D721Med (cell line): ENCODE measurements at regions not wholly inside any gene's neighbourhood (a gene's known extent, or its start where the extent isn't known, plus 50 kb on each side); places are given as distances from the start of the nearest gene placed in this dataset.

Experiments used
- DNase-seq: peaks from one replicate; pipeline ENCODE4 v3.0.0; 2011; ENCODE audit warnings: low spot score; ENCODE audit not compliant: insufficient read length
- FAIRE-seq: peaks from 2 replicates; lab custom pipeline; 2011; peaks lifted over from hg19 to GRCh38; lab: Jason Lieb, UNC
- TF ChIP-seq, protein P1 (sequence below): IDR thresholded peaks from 2 replicates; pipeline ENCODE4 v1.5.1; 2012; ENCODE audit warnings: mild to moderate bottlenecking, control low read depth; ENCODE audit not compliant: insufficient read depth; ENCODE audit errors: missing control alignments

DNA sequence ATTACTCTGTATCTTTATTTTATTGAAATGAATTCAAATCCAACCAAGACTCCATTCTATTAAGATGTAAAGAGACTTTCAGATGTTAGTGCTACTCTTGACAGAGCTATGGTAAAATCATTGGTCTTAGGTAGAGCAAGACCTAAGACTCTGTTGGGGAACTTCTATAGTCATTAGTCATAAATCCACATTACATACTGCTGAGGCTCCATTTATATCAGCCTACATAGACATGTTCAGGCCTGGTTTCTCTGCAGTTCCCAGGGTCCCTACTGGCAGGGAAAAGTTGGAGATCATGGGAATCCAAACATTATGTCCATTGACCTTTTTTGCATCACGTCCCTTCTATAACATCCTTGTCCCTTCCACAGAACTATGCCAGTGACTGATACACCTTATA, 580.4 kb upstream of the ZEB2 start:
- FAIRE-seq, result no peak
- DNase-seq, result no peak
- TF ChIP-seq, protein P1, sequence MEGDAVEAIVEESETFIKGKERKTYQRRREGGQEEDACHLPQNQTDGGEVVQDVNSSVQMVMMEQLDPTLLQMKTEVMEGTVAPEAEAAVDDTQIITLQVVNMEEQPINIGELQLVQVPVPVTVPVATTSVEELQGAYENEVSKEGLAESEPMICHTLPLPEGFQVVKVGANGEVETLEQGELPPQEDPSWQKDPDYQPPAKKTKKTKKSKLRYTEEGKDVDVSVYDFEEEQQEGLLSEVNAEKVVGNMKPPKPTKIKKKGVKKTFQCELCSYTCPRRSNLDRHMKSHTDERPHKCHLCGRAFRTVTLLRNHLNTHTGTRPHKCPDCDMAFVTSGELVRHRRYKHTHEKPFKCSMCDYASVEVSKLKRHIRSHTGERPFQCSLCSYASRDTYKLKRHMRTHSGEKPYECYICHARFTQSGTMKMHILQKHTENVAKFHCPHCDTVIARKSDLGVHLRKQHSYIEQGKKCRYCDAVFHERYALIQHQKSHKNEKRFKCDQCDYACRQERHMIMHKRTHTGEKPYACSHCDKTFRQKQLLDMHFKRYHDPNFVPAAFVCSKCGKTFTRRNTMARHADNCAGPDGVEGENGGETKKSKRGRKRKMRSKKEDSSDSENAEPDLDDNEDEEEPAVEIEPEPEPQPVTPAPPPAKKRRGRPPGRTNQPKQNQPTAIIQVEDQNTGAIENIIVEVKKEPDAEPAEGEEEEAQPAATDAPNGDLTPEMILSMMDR, result no peak

DNA sequence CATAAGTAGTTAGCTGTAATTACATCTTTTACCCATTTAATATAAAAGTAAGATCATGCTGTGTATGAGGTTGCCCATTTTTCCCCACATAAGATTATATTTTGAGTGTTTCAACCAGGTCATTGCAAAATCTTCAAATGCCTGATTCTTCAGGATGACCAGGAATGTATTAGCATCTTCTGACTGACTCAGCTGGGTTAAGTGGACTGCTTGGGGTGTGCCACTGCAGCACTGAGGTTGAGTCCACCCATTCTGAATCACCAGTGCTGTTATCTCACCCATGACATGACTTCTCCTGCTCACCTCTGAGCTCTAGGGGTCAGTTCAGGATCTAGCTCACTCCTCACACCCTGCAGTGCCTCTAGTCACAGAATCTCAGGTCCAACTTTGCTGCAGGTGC, 576.7 kb upstream of the ZEB2 start:
- DNase-seq, result no peak
- FAIRE-seq, result no peak
- TF ChIP-seq, protein P1, result no peak

- DNase-seq, result no peak
- TF ChIP-seq, protein P1, result no peak
- FAIRE-seq, result no peak
Measured at GRCh38 chr2:145095641-145096435, 575.9 kb upstream of the ZEB2 start.

- no peak for FAIRE-seq
- DNase-seq, result no peak
- TF ChIP-seq, protein P1, result no peak
Measured at GRCh38 chr2:145094370-145094769, 574.5 kb upstream of the ZEB2 start.

DNA sequence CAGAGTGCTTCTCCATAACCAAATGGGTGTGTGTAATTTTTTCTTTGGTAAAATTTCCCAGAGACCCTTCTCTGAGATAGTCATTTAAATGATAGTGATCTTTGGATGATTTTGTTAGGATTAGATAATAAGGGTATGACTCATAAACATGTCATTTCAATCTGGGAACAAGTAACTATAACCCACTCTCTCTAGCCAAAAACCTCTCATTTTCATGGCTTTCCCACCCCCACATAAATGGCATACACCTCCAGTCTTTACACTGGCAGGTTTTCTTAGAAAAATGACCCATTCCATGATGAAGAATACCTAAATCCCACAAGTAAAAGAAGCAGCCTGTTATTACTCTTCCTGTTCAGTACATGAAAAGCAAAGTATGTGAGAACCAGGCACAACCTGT, 572.0 kb upstream of the ZEB2 start:
- FAIRE-seq (no peak), DNase-seq (no peak)
- TF ChIP-seq, protein P1, result no peak

- FAIRE-seq, result no peak
Measured at GRCh38 chr2:145090841-145091761, 571.2 kb upstream of the ZEB2 start.

More at GRCh38 chr2:145090841-145091761, 571.2 kb upstream of the ZEB2 start:
- DNase-seq, result no peak
- TF ChIP-seq, protein P1, result no peak
